ENCODE measurements at regions not wholly inside any gene's neighbourhood (a gene's known extent, or its start where the extent isn't known, plus 50 kb on each side); places are given as distances from the start of the nearest gene placed in this dataset.

DNA sequence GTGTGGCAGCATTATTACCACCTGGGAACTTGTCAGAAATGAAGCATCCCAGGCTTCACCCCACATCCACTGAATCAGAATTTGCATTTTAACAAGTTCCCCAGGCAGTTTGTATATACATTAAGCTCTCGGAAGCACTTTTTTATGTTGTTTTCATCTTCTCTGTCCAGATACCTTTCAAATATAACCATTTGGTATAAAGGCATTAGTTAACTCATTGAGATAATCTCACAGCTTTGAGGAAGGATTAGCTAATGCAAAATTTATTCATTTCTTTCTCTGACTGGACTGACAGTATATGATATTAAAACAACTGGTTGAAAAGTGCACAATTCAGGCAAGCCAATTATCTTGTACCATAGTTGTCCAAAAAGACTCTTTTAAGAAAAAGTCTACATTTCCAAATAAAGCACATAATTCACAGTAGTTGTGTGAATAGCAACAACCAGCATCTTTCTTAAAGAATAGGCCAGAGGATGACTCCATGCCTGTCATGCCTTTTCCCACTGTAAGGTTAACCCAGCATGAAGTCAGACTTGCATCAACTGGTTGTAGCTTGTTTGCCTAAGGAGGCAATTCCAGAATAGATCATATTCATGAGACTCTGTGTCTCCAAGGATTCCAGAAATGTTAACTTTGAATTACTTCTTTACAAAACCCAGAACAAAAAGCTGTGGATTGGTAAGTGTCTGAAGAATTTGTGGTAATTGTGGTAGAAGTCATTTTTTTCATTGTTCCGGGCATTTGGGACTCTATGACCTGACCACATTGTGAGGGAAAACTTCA, 254.3 kb upstream of the SESN3 start:
- no peak overlapping the region for H3K9ac ChIP-seq (ENCODE audit: low read depth in 2 of 2, low read length in 2 of 2)
- TF ChIP-seq, protein P1, sequence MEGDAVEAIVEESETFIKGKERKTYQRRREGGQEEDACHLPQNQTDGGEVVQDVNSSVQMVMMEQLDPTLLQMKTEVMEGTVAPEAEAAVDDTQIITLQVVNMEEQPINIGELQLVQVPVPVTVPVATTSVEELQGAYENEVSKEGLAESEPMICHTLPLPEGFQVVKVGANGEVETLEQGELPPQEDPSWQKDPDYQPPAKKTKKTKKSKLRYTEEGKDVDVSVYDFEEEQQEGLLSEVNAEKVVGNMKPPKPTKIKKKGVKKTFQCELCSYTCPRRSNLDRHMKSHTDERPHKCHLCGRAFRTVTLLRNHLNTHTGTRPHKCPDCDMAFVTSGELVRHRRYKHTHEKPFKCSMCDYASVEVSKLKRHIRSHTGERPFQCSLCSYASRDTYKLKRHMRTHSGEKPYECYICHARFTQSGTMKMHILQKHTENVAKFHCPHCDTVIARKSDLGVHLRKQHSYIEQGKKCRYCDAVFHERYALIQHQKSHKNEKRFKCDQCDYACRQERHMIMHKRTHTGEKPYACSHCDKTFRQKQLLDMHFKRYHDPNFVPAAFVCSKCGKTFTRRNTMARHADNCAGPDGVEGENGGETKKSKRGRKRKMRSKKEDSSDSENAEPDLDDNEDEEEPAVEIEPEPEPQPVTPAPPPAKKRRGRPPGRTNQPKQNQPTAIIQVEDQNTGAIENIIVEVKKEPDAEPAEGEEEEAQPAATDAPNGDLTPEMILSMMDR (IDR thresholded peaks at IDR 0.05), result no peak
- no peak overlapping the region for H3K4me3 ChIP-seq
- no peaks in the 10 kb centered on the region for H3K9me3 ChIP-seq
- DNase-seq, result no peak
- H3K27me3 ChIP-seq, result no peaks in the 10 kb centered on the region
- intact Hi-C loops (cut with DNase I), result no loop called here
- H3K4me1 ChIP-seq, result no peaks in the 10 kb centered on the region
- no peaks in the 10 kb centered on the region for H3K36me3 ChIP-seq
- H3K27ac ChIP-seq, result no peak overlapping the region

DNA sequence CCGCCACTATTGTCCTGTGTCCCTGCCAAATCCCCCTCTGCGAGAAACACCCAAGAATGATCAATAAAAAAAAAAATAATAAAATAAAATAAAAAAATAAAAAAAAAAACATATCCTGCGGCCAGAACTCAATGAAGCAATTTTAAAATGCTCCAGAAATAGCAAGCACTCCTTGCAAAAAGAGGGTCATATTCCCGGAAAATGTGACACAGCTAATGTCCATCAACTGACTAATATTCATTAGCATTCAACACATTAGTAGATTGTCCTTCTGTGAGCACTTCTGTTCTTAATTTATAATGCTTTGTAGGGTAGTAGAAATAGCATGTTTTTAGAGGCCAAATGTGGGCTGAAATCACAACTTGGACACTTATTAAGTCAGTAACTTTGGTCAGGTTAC, 252.3 kb upstream of the SESN3 start:
- no peaks in the 10 kb centered on the region for H3K9me3 ChIP-seq
- H3K36me3 ChIP-seq, result no peaks in the 10 kb centered on the region
- no peak overlapping the region for H3K9ac ChIP-seq (ENCODE audit: low read depth in 2 of 2, low read length in 2 of 2)
- no peak overlapping the region for H3K4me3 ChIP-seq
- DNase-seq, result no peak
- TF ChIP-seq, protein P1 (IDR thresholded peaks at IDR 0.05), result no peak
- no peak overlapping the region for H3K27ac ChIP-seq
- no peaks in the 10 kb centered on the region for H3K4me1 ChIP-seq
- H3K27me3 ChIP-seq, result no peaks in the 10 kb centered on the region
- intact Hi-C loops (cut with DNase I), result no loop called here

DNA sequence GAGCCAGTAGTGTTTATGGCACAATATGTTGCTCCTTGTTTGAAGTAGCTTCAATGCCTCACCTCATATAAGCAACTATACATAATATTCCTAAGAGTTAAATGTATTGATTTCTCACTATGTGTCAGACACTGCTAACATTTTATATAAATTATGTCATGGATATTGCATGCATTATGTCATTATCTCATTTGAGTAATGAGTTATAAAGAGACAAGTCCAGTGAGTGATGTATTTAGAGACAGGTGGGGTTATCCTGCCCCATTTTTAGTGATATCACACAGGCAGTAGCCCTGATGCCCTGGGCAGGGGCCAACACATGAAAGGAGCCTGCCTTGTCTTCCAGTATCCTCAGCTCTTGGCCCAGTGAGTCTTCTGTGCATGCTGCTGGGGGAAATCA, 247.0 kb upstream of the SESN3 start:
- intact Hi-C loops (cut with DNase I), result no loop called here
- H3K4me3 ChIP-seq, result no peak overlapping the region
- TF ChIP-seq, protein P1 (IDR thresholded peaks at IDR 0.05), result no peak
- H3K9ac ChIP-seq (ENCODE audit: low read depth in 2 of 2, low read length in 2 of 2), result no peak overlapping the region
- DNase-seq, result no peak
- no peaks in the 10 kb centered on the region for H3K27me3 ChIP-seq
- H3K4me1 ChIP-seq, result no peaks in the 10 kb centered on the region
- no peaks in the 10 kb centered on the region for H3K36me3 ChIP-seq
- no peak overlapping the region for H3K27ac ChIP-seq
- no peaks in the 10 kb centered on the region for H3K9me3 ChIP-seq

- Histone ChIP-seq H3K27me3 (no peaks in the 10 kb centered on the region), H3K4me1 (no peaks in the 10 kb centered on the region), H3K4me3 (no peak overlapping the region), H3K9ac (ENCODE audit: low read depth in 2 of 2, low read length in 2 of 2) (no peak overlapping the region), H3K36me3 (no peaks in the 10 kb centered on the region), H3K9me3 (no peaks in the 10 kb centered on the region), H3K27ac (no peak overlapping the region)
- intact Hi-C loops (cut with DNase I), result no loop called here
- DNase-seq, result no peak
- TF ChIP-seq, protein P1 (IDR thresholded peaks at IDR 0.05), result no peak
Observed at GRCh38 chr11:95469258-95469657, 238.3 kb upstream of the SESN3 start.

- Histone ChIP-seq H3K27ac (no peak overlapping the region), H3K4me1 (no peaks in the 10 kb centered on the region), H3K9ac (ENCODE audit: low read depth in 2 of 2, low read length in 2 of 2) (no peak overlapping the region), H3K9me3 (no peaks in the 10 kb centered on the region), H3K4me3 (no peak overlapping the region), H3K36me3 (no peaks in the 10 kb centered on the region), H3K27me3 (no peaks in the 10 kb centered on the region)
- no peak for DNase-seq
- intact Hi-C loops (cut with DNase I), result no loop called here
- TF ChIP-seq, protein P1 (IDR thresholded peaks at IDR 0.05), result no peak
Observed at GRCh38 chr11:95466416-95466815, 235.4 kb upstream of the SESN3 start.

Measured in colonic mucosa (tissue), 4 donors.